ENCODE measurements at regions not wholly inside any gene's neighbourhood (a gene's known extent, or its start where the extent isn't known, plus 50 kb on each side); places are given as distances from the start of the nearest gene placed in this dataset.

DNA sequence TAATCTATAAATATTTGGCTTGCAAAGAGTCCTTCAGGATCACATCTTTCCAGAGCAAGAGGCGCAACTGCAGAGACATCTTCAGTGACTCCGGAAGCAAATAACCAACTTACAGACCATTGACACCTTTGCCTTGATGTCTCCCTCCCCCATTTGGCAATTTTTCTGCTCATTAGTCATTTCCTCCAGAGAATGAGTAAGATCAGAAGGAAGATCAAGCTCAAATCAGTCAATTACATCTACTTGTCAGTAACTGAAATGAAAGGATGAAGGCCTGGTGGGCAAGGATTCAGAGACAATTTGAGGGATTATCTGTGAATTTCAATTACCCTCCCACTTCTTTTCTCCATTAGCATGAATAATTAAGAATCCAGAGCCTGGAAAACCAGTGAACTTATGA, 665.6 kb upstream of the CPEB2 start:
- DNase-seq = no peak

DNA sequence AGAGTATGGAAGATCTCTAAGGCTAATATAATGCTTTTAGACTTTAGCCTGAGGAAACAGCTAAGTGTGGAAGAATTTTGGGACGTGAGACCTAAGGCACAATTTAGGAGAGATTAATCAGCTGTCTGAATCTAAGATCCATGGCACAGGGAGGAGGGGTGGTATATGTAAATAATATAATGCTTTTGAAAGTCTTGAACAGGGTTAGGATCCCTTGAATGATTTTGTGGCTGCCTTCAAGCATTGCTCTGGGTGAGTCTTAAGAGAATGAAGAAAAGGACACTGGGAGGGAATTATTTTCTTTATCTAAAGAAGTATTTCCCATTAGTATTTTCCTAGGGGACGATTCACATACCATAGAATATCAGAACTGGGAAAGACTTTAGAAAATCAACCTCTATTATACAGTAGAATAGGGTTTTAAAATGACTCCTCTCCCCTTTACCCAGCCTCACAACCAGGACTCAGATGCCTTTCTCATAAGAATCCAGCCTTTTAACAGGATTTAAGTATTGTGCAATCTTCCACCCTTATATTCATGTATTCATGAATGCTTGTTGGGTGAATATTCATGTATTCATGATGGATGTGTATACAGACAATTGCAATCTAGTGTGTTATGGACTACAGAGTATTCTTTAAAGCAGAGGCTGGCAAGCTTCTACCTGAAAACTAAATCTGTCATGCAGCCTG, 664.2 kb upstream of the CPEB2 start:
- DNase-seq = no peak

DNA sequence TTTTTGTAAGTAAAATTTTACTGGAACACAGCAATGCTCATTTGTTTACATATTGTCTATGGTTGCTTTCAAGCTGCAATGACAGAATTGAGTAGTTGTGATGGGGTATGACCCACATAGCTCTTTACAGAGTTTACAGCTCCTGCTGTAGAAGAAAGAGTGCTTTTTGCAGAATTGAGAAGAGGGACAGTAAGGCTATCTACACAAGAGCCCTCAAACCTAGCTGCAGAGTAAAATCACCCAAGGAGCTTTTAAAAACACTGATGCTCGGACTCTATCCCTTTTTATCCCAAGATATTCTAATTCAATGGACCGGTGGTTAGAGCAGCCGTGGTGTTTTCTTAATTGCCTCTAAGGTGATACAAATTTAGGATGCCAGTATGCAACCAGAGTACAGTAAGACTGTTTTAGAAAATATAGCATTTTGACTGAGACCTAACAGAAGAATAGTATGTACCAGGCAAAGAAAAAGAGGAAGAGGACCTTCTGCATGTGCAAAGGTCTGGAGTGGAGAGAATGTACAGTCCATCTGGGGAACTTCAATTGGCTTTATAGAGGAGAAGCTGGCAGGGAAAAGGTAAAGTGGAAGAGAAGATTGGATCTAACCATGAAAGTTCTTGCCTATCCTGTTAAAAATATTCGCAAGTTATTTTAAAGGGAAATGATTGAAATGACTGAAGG, 663.6 kb upstream of the CPEB2 start:
- no peak for DNase-seq

DNA sequence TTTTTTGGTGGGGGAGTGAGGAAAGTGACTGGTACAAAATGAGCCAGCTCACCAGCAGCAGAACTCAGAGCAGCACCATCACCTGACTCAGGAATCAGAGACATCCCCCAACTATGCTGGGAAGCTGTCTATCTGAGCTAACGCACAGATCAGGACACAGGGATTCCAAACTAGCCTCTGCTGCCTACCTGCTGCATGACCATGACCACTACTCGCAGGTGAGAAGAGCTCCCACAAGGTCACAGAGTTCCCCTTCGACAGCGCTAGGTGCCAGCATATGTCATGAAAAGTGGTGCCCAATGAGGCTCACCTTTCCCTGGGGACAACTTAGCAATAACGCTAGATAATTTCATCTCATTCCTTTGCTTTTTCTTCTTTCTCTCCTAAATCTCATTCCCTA, 662.6 kb upstream of the CPEB2 start:
- no peak for DNase-seq

DNA sequence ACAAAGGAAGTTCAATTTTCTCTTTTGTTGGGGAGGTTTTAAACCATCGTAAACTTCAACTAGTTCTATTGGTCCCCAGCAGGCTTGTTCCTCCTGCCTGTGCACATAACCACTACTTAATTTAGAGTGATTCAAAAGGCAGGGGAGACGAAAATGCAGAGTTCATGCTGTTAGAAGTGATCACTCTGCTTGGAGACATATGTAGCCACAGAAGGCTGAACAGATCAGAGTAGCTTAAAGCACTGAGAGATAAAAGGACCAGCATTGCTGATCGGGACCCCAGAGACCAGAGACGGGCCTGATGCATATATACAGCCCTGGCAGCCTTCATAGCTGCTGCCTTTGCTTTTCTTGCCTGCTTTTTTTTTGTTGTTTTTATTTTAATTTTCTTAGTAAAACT, 662.0 kb upstream of the CPEB2 start:
- DNase-seq = no peak

DNA sequence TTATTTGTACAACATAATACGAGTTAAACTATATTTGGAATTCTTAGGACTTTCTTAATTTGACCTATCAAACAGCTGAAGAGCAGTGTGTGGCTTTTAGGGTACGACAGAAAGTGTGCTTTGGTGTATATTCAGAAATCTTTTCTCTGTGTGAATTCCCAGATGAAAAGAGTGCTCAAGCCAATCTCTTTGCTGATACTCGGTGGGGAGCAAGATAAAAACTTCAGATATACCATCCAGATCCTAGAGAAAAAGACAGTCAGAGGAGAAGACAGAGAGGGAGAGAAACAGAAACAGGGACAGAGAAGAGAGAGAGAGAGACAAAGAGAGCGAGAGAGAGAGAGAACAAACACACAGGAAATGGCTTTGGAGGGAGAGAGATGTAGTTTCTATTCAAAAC, 658.3 kb upstream of the CPEB2 start:
- no peak for DNase-seq

DNA sequence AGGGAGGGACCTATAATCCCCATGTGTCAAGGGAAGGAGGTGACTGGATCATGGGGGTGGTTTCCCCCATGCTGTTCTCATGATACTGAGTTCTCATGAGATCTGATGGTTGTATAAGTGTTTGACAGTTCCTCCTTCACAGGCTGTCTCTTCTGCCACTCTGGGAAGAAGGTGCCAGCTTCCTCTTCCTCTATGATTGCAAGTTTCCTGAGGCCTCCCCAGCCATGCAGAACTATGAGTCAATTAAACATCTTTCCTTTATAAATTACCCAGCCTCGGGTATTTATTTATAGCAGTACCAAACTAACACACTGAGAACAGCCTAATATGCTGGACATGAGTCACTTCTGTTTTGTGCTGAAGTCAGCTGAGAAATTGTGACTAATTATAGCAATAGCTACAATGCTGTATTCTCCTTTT, 656.9 kb upstream of the CPEB2 start:
- no peak for DNase-seq

DNA sequence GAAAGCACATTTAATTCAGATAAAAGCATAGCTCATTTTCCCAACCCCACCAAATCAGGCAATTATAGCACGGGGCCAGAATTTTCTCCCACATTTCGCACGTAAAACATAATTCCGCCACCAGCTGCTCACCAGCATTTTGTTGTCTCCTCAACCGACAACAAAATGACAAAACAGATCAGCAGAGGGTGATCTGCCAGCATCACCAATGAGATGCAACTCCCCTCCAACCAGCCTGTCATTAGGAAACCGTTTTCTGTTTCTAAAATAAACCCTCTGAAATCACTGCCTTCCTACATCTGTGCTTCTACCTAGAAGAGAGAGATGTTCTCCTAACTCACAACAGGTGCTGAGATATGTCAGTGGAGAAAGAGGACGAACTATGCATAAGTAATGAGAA, 654.8 kb upstream of the CPEB2 start:
- no peak for DNase-seq

DNA sequence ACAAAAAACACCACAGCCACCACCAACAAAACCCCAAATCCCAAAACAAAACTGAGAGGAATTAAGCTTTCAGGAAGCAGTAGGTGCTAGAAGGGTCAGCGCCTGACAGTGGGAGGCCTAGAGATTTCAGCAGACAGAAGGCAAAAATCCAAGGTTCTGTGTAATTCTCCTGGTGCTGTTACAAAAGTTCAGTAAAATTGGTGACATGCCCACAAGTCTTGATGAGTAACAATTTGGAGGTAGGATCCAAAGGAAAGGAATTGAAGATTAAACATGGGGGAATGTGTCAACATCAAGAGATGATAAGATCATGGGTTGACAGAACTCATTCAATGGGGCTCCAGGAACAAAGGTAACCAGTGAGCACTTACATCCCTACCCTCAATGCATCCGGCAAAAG, 653.8 kb upstream of the CPEB2 start:
- no peak for DNase-seq

DNA sequence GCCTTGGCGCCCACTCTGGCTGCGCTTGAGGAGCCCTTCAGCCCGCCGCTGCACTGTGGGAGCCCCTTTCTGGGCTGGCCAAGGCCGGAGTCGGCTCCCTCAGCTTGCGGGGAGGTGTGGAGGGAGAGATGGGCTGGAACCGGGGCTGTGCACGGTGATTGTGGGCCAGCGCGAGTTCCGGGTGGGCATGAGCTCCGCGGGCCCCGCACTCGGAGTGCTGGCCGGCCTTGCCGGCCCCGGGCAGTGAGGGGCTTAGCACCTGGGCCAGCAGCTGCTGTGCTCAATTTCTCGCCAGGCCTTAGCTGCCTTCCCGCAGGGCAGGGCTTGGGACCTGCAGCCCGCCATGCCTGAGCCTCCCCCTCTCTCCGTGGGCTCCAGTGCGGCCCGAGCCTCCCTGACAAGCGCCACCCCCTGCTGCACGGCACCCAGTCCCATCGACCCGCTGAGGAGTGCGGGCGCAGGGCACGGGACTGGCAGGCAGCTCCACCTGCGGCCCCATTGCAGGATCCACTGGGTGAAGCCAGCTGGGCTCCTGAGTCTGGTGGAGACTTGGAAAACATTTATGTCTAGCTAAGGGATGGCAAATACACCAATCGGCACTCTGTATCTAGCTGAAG, 643.6 kb upstream of the CPEB2 start:
- peak; percentile 7 for DNase-seq

DNA sequence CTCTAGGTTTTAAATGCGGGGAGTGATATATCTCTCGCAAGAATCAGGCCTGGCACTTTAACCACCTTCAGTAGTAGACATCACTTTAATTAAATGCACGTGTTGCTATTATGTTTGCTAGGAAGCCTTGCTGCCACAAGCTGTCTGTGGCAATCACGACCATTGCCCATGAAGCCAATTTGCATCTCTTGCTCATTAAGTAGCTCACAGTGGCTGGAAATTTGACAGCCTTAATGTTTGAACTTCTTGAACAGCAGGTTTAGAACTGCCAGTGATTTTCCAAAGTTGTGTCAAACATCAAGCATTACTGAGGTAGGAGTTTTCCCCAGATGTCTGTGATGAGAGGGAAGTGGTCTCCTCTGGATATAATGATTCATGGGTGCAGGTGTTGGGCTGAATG, 642.3 kb upstream of the CPEB2 start:
- no peak for DNase-seq

DNA sequence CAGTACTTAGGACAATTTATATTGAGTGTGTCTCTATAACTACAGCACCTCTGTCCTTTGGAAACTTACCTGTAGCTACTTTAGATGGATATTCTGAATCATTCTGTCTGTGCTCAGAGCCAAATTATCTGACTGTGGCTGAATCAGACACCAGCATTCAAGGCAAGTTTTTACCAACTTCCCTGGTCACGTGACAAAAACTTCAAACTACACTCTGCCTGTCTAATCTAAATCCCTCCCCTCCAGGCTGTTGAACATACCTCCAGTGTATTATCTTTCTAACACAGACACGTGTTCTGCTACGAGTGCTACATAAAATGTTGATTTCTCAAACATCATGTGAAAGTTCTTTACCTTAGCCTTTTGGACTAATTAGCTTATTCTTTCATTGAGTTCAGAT, 641.2 kb upstream of the CPEB2 start:
- no peak for DNase-seq

DNA sequence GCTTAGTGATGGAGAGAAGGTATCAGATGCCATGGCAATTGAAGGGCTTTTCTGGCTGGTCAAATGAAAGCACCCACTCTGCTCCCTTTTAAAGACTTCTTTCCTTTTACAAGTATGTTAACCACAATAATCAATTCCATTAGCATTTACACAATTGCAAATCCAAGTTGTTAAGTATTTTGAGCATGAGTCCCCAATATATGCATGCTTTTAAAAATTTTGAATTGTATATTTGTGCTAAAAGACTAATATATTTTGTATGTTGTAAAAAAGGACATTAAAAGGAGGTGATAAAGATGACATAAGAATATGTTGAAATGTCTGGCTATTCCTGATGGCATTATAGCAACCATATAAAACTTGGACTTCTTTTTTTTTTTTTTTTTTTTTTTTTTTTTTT, 639.9 kb upstream of the CPEB2 start:
- no peak for DNase-seq

DNA sequence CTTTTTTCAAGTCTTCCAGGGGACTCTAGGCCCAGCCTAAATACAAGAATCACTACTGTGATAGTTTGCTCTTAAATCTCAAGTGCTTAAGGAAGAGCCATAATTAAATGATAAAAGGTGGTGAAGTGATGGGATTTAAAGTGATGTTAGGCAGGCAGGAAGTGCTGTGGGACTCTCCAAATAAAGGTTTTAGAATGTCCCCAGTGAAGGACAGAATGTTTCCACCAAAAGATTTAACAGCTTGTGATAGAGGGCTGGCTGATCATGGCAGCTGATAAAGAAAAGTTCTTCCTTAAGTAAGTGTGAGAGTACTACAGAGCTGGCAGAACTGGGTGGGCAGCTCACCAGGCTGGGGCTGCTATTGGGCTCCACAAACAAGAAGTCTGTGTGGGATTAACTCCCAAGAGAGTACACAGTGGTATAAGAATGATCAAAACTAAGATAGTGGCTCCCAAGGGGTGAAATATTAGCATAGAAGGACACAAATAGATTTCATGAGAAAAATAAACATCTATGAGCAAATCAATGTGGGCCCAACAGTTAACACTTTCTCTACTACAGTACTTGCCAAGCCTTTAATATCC, 637.2 kb upstream of the CPEB2 start:
- DNase-seq = no peak

DNA sequence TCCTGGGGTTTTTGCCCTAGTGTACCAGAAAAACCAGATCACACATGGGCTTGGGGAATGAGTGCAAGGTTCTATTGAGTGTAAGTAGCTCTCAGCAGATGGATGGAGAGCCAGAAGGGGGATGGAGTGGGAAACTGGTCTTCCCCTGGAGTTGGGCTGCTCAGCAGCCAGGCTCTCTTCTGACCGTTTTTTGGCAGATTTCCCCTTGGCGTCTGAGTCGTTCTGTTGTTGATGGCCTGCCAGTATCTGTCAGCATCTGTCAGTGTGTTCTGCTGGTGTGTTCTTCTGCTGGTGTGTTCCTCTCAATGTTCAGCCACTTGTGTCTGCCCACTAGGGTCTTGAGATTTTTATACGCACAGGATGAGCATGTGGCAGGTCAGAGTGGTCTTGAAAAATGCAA, 633.9 kb upstream of the CPEB2 start:
- no peak for DNase-seq

DNA sequence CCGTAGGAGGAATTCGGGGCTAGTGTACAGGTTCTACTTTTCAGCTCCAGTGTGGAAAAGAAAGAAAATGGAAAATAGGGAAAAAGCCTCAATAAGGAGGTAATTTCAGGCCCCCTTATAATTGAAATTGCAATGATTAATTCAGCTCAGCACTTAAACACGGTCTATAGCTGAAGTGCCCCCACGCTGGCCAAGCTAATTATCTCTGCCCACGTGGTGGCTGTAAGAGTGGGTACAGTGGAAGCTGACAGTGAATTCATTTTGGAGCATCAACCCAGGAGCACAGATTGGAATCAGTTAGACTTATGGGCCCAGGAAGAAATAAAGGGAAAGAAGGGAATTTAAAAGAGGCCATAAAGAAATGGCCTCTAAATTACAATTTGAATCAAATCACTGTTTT, 631.1 kb upstream of the CPEB2 start:
- DNase-seq = no peak

DNA sequence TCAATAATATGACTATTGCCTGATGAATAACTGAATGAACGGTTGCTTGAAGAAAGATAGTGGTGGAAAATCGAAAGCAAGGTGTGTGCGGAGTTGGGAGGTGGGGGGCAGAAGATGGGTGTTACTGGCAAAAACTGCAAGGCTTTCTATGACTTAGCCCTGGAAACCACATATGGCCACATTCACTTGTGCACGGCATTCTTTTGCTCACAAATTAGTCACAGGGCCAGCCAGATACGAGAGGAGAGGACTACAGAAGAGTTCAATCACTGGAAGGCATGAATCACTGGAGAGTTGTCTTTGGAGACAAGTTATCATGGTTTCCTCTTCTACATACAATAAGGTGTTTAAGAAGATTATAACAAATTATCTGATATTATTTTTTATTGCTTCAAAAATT, 626.5 kb upstream of the CPEB2 start:
- no peak for DNase-seq

DNA sequence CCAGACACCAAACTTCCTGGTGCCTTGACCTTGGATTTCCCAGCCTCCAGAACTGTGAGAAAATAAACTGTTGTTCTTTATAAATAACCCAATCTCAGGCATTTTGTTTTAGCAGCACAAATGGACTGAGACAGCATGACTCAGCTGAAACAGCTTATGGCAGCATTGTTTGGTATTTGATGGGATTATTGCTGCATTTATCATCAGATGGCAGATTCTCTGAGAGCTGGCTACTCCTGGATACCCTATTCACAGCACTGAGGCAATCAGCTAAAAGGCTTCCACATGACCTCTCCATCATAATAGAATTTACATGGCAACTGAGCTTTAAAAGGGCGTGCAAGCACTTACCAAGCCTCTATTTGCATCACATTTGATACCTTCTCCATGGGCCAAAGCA, 623.1 kb upstream of the CPEB2 start:
- no peak for DNase-seq

DNA sequence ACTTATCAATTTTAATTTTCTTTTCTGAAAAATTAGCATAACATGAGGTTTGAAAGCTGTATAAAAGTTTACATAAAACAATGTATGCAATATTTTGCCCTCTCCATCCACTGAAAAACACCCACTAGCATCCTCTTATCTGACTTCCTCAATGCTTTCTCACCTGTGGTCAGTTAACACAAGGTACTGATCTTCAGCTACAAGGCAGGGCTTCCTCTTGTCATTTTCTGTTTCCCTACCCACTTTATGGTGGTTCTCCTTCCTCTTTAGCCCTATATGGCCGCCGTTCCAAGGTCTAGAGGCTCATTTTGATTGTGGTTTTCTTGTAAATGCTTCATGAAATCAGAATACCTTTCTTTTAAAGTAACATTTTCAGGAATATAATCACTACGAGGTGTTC, 618.6 kb upstream of the CPEB2 start:
- DNase-seq = no peak

DNA sequence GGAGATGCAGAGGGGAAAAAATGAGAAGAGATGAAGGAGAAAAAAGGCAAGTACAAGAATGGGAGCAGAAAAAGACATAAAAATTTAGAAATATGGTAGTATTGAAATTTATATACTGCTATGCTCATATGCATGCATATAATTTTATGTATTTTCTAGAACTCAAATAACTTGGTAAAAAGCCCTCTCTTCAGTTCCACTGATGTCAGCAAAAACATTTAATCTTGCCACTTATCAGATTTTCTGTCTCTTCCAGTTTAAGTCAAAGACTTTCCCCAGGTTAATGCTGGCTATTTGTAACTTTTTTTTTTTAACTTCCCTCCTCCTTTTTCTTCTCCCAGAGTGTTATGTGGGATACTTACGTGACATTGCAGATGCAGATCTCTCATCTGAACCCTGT, 617.5 kb upstream of the CPEB2 start:
- DNase-seq = no peak

DNA sequence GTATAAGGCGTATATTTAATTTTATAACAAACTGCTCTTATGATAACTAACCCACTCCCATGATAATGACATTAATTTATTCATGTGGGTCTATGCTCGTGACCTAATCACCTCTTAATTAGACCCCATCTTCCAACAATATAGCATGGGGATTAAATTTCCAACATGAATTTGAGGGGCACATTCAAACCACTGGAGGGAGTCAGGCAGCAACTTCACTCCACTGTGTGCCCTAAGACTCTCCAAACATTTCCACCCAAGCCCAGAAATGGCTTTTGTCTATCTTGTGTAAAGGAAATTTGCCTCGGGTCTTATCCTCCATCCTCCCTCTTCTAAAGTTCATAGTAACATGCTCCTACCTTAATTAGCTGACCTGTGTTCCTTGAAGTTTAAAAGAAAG, 616.1 kb upstream of the CPEB2 start:
- DNase-seq = no peak

DNA sequence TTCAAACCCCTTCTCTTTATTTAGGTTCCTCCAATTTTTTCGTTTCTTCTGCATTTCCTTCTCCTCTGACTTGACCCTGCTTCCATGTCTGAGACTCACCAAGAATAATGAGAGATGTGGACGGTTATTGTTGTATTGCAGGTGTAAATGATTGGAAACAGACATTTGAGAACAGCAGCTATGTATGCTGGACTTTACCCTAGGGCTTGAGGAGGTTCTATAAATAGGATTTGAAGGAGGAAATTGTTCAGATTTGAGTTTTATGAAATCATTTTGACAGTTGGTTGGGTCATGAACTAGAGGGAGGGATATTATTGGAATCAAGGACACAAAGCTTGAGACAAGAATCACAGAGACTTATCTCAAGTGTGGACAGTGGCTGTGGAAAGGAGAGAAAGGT, 614.6 kb upstream of the CPEB2 start:
- DNase-seq = no peak

DNA sequence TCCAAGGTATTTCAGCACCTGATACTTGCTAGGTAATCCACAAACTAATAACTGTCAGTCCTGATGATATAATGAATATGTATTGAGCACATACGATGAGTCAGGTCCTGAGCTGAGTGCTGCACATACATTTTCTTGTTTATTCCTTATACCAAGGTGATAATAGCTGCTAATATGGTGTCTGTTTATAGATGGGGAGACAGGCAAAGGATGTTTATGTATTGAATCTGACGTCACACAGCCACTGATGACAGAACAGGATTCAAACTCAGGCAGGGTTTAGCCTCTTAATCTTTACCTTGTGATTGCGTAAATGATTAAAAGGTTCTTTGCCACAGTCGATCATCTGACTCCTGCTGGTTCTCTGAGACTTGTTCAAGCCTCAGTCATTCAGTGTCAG, 609.9 kb upstream of the CPEB2 start:
- no peak for DNase-seq

DNA sequence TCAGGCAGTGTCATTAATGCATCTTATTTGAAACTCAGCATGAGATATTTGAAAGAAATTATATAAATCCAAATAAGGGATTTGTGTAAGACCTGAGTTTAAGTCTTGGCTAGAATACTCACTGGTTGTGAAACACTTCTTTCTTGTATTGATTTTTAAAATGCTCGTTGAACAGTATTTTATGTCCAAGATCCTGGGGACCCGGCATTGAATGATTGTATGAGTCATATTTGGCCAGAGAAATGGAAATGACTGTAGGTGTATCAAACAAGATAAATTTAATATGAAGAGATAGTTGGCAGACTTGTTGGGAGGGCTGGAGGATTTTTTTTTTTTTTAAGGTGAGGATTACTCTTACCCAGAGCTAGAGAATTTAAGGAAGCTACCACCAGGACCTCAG, 606.1 kb upstream of the CPEB2 start:
- no peak for DNase-seq

Measured in activated gamma-delta T cell (primary cell).